Colonic mucosa (tissue), 4 donors: ENCODE measurements at regions not wholly inside any gene's neighbourhood (a gene's known extent, or its start where the extent isn't known, plus 50 kb on each side); places are given as distances from the start of the nearest gene placed in this dataset.

Experiments used
- DNase-seq: peaks from one replicate; pipeline ENCODE4 v3.0.0-alpha.2; 2020
- H3K27ac ChIP-seq: fragments of 200-600 bp; one replicate; pipeline ENCODE4 v1.8.0; 2021
- H3K27me3 ChIP-seq: fragments of 200-600 bp; one replicate; pipeline ENCODE4 v1.8.0; 2021
- H3K36me3 ChIP-seq: fragments of 200-600 bp; one replicate; pipeline ENCODE4 v1.8.0; 2021
- H3K4me1 ChIP-seq: fragments of 200-600 bp; one replicate; pipeline ENCODE4 v1.8.0; 2021; ENCODE audit warnings: mild to moderate bottlenecking
- H3K4me3 ChIP-seq: fragments of 200-600 bp; one replicate; pipeline ENCODE4 v1.8.0; 2021
- H3K9ac ChIP-seq, 2 donors: one replicate each; pipeline ENCODE4 v1.7.0; 2013; ENCODE audit warnings: control low read depth in 2 of 2, low read depth in 2 of 2, low read length in 2 of 2
- H3K9me3 ChIP-seq: fragments of 200-600 bp; one replicate; pipeline ENCODE4 v1.8.0; 2021
- CTCF ChIP-seq: fragments of 200-600 bp; IDR thresholded peaks from one replicate; pipeline ENCODE4 v1.8.0; 2022; ENCODE audit warnings: antibody characterized with exemption, mild to moderate bottlenecking
- intact Hi-C: fragments of 100-400 bp; cut with DNase I; formaldehyde crosslinking; loops from one replicate; pipeline ENCODE4 v1.14.1; 2022
- donor health status: healthy.
- donor health status: DM: no; HTN: no; CAD: no.
- donor health status: DM: no; HTN: no; CAD: no.

GRCh38 chr13:76472916-76473315, 413.3 kb downstream of the KCTD12 start:
- Histone ChIP-seq H3K4me1 (no peaks in the 10 kb centered on the region), H3K27me3 (no peaks in the 10 kb centered on the region), H3K36me3 (no peaks in the 10 kb centered on the region), H3K4me3 (no peak overlapping the region), H3K27ac (no peak overlapping the region), H3K9me3 (no peaks in the 10 kb centered on the region), H3K9ac (no peak overlapping the region)
- intact Hi-C loops = loop anchor here (5.0 kb wide), 3 partner anchors 429 to 786 kb away; no protein-coding TSS in a partner anchor
- no peak for TF ChIP-seq CTCF
- no peak for DNase-seq

GRCh38 chr13:76471486-76471885, 414.7 kb downstream of the KCTD12 start:
- intact Hi-C loops = loop anchor here (5.0 kb wide), 3 partner anchors 431 to 784 kb away; no protein-coding TSS in a partner anchor
- no peaks in the 10 kb centered on the region for H3K36me3 ChIP-seq
- no peak for DNase-seq
- no peaks in the 10 kb centered on the region for H3K9me3 ChIP-seq
- TF ChIP-seq CTCF = no peak
- H3K27ac ChIP-seq = no peak overlapping the region
- no peak overlapping the region for H3K4me3 ChIP-seq
- H3K9ac ChIP-seq = no peak overlapping the region
- no peaks in the 10 kb centered on the region for H3K27me3 ChIP-seq
- H3K4me1 ChIP-seq = no peaks in the 10 kb centered on the region

GRCh38 chr13:76470991-76471390, 415.2 kb downstream of the KCTD12 start:
- DNase-seq = no peak

GRCh38 chr13:76466043-76466442, 420.2 kb downstream of the KCTD12 start:
- no peak for DNase-seq
- H3K4me1 ChIP-seq = no peaks in the 10 kb centered on the region
- H3K9me3 ChIP-seq = no peaks in the 10 kb centered on the region
- no peak overlapping the region for H3K27ac ChIP-seq
- H3K36me3 ChIP-seq = no peaks in the 10 kb centered on the region
- H3K27me3 ChIP-seq = no peaks in the 10 kb centered on the region
- no peak overlapping the region for H3K9ac ChIP-seq
- H3K4me3 ChIP-seq = no peak overlapping the region
- intact Hi-C loops = no loop called here
- no peak for TF ChIP-seq CTCF

More at GRCh38 chr13:76470991-76471390, 415.2 kb downstream of the KCTD12 start:
- intact Hi-C loops = loop anchor here (5.0 kb wide), 3 partner anchors 431 to 784 kb away; no protein-coding TSS in a partner anchor
- Histone ChIP-seq H3K9me3 (no peaks in the 10 kb centered on the region), H3K9ac (no peak overlapping the region), H3K27me3 (no peaks in the 10 kb centered on the region), H3K4me1 (no peaks in the 10 kb centered on the region), H3K4me3 (no peak overlapping the region), H3K27ac (no peak overlapping the region), H3K36me3 (no peaks in the 10 kb centered on the region)
- TF ChIP-seq CTCF = no peak

GRCh38 chr13:76463314-76463713, 422.9 kb downstream of the KCTD12 start:
- Histone ChIP-seq H3K27ac (no peak overlapping the region), H3K9ac (no peak overlapping the region), H3K36me3 (no peaks in the 10 kb centered on the region), H3K4me3 (no peak overlapping the region), H3K4me1 (no peaks in the 10 kb centered on the region), H3K9me3 (no peaks in the 10 kb centered on the region), H3K27me3 (no peaks in the 10 kb centered on the region)
- intact Hi-C loops = no loop called here
- no peak for TF ChIP-seq CTCF
- no peak for DNase-seq

GRCh38 chr13:76461999-76462398, 424.2 kb downstream of the KCTD12 start:
- H3K9me3 ChIP-seq = no peaks in the 10 kb centered on the region
- intact Hi-C loops = no loop called here
- no peak overlapping the region for H3K9ac ChIP-seq
- TF ChIP-seq CTCF = no peak
- H3K4me3 ChIP-seq = no peak overlapping the region
- H3K27ac ChIP-seq = no peak overlapping the region
- no peak for DNase-seq
- H3K27me3 ChIP-seq = no peaks in the 10 kb centered on the region
- no peaks in the 10 kb centered on the region for H3K36me3 ChIP-seq
- H3K4me1 ChIP-seq = no peaks in the 10 kb centered on the region
